Stimulated activated memory B cell treated with anti-CD40 and anti-IgM and Interleukin-4, amounts not matched to agents 10 μg/mL and 1 μg/mL and 100 μg/mL, for 72 hours (primary cell): ENCODE measurements at regions not wholly inside any gene's neighbourhood (a gene's known extent, or its start where the extent isn't known, plus 50 kb on each side); places are given as distances from the start of the nearest gene placed in this dataset.
A peak's percentile ranks its signal among the peaks of the same experiment; 100 is the strongest.

ENCODE experiments used
- ATAC-seq: fragments of 150-1000 bp; cut with Tn5 transposase; 2 replicates; pipeline ENCODE4 v1.10.0; 2021
- H3K27ac Mint-ChIP-seq: one replicate; pipeline ENCODE4 v1.8.0; 2022; ENCODE audit warnings: mild to moderate bottlenecking, mixed read lengths
- H3K27me3 Mint-ChIP-seq: one replicate; pipeline ENCODE4 v1.8.0; 2022; ENCODE audit warnings: mixed read lengths
- H3K36me3 Mint-ChIP-seq: one replicate; pipeline ENCODE4 v1.8.0; 2022; ENCODE audit warnings: mixed read lengths
- H3K4me1 Mint-ChIP-seq: one replicate; pipeline ENCODE4 v1.8.0; 2022; ENCODE audit warnings: mixed read lengths
- H3K4me3 Mint-ChIP-seq: one replicate; pipeline ENCODE4 v1.8.0; 2022; ENCODE audit warnings: mild to moderate bottlenecking, moderate library complexity, mixed read lengths
- H3K9me3 Mint-ChIP-seq: one replicate; pipeline ENCODE4 v1.8.0; 2022; ENCODE audit warnings: mixed read lengths

GRCh38 chr5:135670588-135670987 is 91.8 kb upstream of the CXCL14 start:
- Mint-ChIP-seq H3K27ac (no peak overlapping the region), H3K9me3 (peaks cover 4% of the 10 kb centered on the region), H3K4me1 (no peaks in the 10 kb centered on the region), H3K36me3 (no peaks in the 10 kb centered on the region), H3K27me3 (peaks cover 8% of the 10 kb centered on the region), H3K4me3 (no peak overlapping the region)
- ATAC-seq, result no peak

GRCh38 chr5:135669416-135669815 is 90.6 kb upstream of the CXCL14 start:
- ATAC-seq, result peak; percentile 47
- Mint-ChIP-seq H3K4me1 (no peaks in the 10 kb centered on the region), H3K27ac (no peak overlapping the region), H3K9me3 (peaks cover 3% of the 10 kb centered on the region), H3K36me3 (no peaks in the 10 kb centered on the region), H3K27me3 (peaks cover 6% of the 10 kb centered on the region), H3K4me3 (no peak overlapping the region)

- no peak for ATAC-seq
- Mint-ChIP-seq H3K4me3 (no peak overlapping the region), H3K27me3 (peaks cover 11% of the 10 kb centered on the region), H3K4me1 (no peaks in the 10 kb centered on the region), H3K36me3 (no peaks in the 10 kb centered on the region), H3K27ac (no peak overlapping the region), H3K9me3 (no peaks in the 10 kb centered on the region)
Observed at GRCh38 chr5:135667673-135668072, 88.9 kb upstream of the CXCL14 start.

GRCh38 chr5:135667204-135667603 is 88.4 kb upstream of the CXCL14 start:
- Mint-ChIP-seq H3K36me3 (no peaks in the 10 kb centered on the region), H3K4me3 (no peak overlapping the region), H3K9me3 (no peaks in the 10 kb centered on the region), H3K27ac (no peak overlapping the region), H3K4me1 (no peaks in the 10 kb centered on the region), H3K27me3 (peaks cover 15% of the 10 kb centered on the region)
- no peak for ATAC-seq

GRCh38 chr5:135662683-135663082 is 83.9 kb upstream of the CXCL14 start:
- Mint-ChIP-seq H3K4me1 (no peaks in the 10 kb centered on the region), H3K36me3 (no peaks in the 10 kb centered on the region), H3K9me3 (peaks cover 15% of the 10 kb centered on the region), H3K27me3 (peaks cover 15% of the 10 kb centered on the region), H3K27ac (no peak overlapping the region), H3K4me3 (no peak overlapping the region)
- ATAC-seq, result no peak

- H3K4me3 Mint-ChIP-seq, result no peak overlapping the region
- no peaks in the 10 kb centered on the region for H3K4me1 Mint-ChIP-seq
- H3K9me3 Mint-ChIP-seq, result peaks cover 16% of the 10 kb centered on the region
- H3K27me3 Mint-ChIP-seq, result peaks cover 15% of the 10 kb centered on the region
- ATAC-seq, result no peak
- H3K36me3 Mint-ChIP-seq, result no peaks in the 10 kb centered on the region
- no peak overlapping the region for H3K27ac Mint-ChIP-seq
Observed at GRCh38 chr5:135662061-135662481, 83.3 kb upstream of the CXCL14 start.

GRCh38 chr5:135660826-135661575 is 82.2 kb upstream of the CXCL14 start:
- Mint-ChIP-seq H3K27me3 (peaks cover 12% of the 10 kb centered on the region), H3K9me3 (peaks cover 16% of the 10 kb centered on the region), H3K4me3 (no peak overlapping the region), H3K4me1 (no peaks in the 10 kb centered on the region), H3K36me3 (no peaks in the 10 kb centered on the region), H3K27ac (no peak overlapping the region)
- no peak for ATAC-seq

- no peak for ATAC-seq
- H3K4me3 Mint-ChIP-seq, result no peak overlapping the region
- peaks cover 18% of the 10 kb centered on the region for H3K27me3 Mint-ChIP-seq
Observed at GRCh38 chr5:135657536-135658305, 78.9 kb upstream of the CXCL14 start.

GRCh38 chr5:135655468-135655815 is 76.7 kb upstream of the CXCL14 start:
- no peak overlapping the region for H3K27ac Mint-ChIP-seq
- H3K9me3 Mint-ChIP-seq, result peaks cover 13% of the 10 kb centered on the region
- H3K27me3 Mint-ChIP-seq, result peaks cover 14% of the 10 kb centered on the region
- no peak for ATAC-seq
- H3K36me3 Mint-ChIP-seq, result no peaks in the 10 kb centered on the region
- H3K4me3 Mint-ChIP-seq, result no peak overlapping the region
- no peaks in the 10 kb centered on the region for H3K4me1 Mint-ChIP-seq

More at GRCh38 chr5:135657536-135658305, 78.9 kb upstream of the CXCL14 start:
- Mint-ChIP-seq H3K9me3 (peaks cover 16% of the 10 kb centered on the region), H3K27ac (no peak overlapping the region), H3K36me3 (no peaks in the 10 kb centered on the region), H3K4me1 (no peaks in the 10 kb centered on the region)

- Mint-ChIP-seq H3K4me1 (no peaks in the 10 kb centered on the region), H3K9me3 (peaks cover 9% of the 10 kb centered on the region), H3K27me3 (peaks cover 14% of the 10 kb centered on the region), H3K36me3 (no peaks in the 10 kb centered on the region), H3K4me3 (no peak overlapping the region), H3K27ac (no peak overlapping the region)
- no peak for ATAC-seq
Observed at GRCh38 chr5:135654761-135655467, 76.1 kb upstream of the CXCL14 start.

GRCh38 chr5:135651156-135651555 is 72.4 kb upstream of the CXCL14 start:
- no peak for ATAC-seq
- Mint-ChIP-seq H3K27me3 (peaks cover 14% of the 10 kb centered on the region), H3K27ac (no peak overlapping the region), H3K4me1 (no peaks in the 10 kb centered on the region), H3K36me3 (no peaks in the 10 kb centered on the region), H3K4me3 (no peak overlapping the region), H3K9me3 (no peaks in the 10 kb centered on the region)

- Mint-ChIP-seq H3K4me1 (no peaks in the 10 kb centered on the region), H3K27ac (no peak overlapping the region), H3K36me3 (no peaks in the 10 kb centered on the region), H3K4me3 (no peak overlapping the region), H3K27me3 (peaks cover 14% of the 10 kb centered on the region), H3K9me3 (no peaks in the 10 kb centered on the region)
- no peak for ATAC-seq
Observed at GRCh38 chr5:135650081-135650480, 71.3 kb upstream of the CXCL14 start.

- no peaks in the 10 kb centered on the region for H3K9me3 Mint-ChIP-seq
- no peaks in the 10 kb centered on the region for H3K36me3 Mint-ChIP-seq
- H3K27me3 Mint-ChIP-seq, result peaks cover 14% of the 10 kb centered on the region
- ATAC-seq, result no peak
- H3K4me1 Mint-ChIP-seq, result no peaks in the 10 kb centered on the region
- H3K4me3 Mint-ChIP-seq, result no peak overlapping the region
- H3K27ac Mint-ChIP-seq, result no peak overlapping the region
Observed at GRCh38 chr5:135649435-135649834, 70.6 kb upstream of the CXCL14 start.

GRCh38 chr5:135648116-135648515 is 69.3 kb upstream of the CXCL14 start:
- H3K27me3 Mint-ChIP-seq, result peaks cover 2% of the 10 kb centered on the region
- H3K4me1 Mint-ChIP-seq, result no peaks in the 10 kb centered on the region
- no peak for ATAC-seq
- no peaks in the 10 kb centered on the region for H3K9me3 Mint-ChIP-seq
- H3K4me3 Mint-ChIP-seq, result no peak overlapping the region
- no peaks in the 10 kb centered on the region for H3K36me3 Mint-ChIP-seq
- H3K27ac Mint-ChIP-seq, result no peak overlapping the region

GRCh38 chr5:135645336-135646180 is 66.8 kb upstream of the CXCL14 start:
- no peaks in the 10 kb centered on the region for H3K36me3 Mint-ChIP-seq
- no peaks in the 10 kb centered on the region for H3K9me3 Mint-ChIP-seq

More at GRCh38 chr5:135645336-135646180, 66.8 kb upstream of the CXCL14 start:
- Mint-ChIP-seq H3K4me1 (no peaks in the 10 kb centered on the region), H3K27ac (no peak overlapping the region), H3K4me3 (no peak overlapping the region), H3K27me3 (no peaks in the 10 kb centered on the region)
- no peak for ATAC-seq
